ENCODE measurements at regions not wholly inside any gene's neighbourhood (a gene's known extent, or its start where the extent isn't known, plus 50 kb on each side); places are given as distances from the start of the nearest gene placed in this dataset.

DNA sequence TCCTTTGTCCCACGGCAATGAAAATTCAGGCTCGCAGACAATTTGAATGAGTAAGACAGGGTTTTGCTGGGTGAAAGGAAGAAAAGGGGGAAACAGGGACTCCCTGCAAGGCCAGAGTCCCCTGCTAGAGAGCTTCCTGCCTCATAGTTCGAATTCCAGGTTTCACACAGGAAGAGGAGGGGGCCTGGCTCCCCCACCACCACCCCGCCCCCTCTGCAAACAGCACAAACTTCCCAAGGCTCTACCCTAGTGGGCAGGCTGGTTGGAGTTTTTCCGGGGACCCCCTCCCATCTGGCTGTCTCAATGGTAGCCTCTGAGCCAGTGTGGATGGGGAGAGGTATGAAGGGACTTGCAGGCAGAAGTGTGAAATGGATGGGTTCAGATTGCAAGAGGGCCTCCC, 57.4 kb upstream of the NEBL start:
- no peak for DNase-seq (ENCODE audit: low spot score)

DNA sequence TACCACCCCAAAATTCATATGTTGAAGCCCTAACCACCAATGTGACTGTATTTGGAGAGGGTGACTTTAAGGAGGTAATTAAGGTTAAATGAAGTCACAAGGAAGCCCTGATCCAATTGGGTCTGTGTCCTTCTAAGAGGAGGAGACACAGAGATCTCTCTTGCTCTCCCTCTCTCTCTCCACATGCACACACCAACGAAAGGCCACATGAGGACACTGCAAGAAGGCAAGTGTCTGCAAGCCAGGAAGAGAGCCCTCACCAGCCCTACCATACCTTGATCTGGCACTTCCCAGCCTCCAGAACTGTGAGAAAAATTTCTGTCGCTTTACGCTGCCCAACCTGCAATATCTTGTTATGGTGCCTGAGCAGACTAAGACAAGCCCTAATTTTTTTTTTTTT, 56.0 kb upstream of the NEBL start:
- TF ChIP-seq, protein P1, sequence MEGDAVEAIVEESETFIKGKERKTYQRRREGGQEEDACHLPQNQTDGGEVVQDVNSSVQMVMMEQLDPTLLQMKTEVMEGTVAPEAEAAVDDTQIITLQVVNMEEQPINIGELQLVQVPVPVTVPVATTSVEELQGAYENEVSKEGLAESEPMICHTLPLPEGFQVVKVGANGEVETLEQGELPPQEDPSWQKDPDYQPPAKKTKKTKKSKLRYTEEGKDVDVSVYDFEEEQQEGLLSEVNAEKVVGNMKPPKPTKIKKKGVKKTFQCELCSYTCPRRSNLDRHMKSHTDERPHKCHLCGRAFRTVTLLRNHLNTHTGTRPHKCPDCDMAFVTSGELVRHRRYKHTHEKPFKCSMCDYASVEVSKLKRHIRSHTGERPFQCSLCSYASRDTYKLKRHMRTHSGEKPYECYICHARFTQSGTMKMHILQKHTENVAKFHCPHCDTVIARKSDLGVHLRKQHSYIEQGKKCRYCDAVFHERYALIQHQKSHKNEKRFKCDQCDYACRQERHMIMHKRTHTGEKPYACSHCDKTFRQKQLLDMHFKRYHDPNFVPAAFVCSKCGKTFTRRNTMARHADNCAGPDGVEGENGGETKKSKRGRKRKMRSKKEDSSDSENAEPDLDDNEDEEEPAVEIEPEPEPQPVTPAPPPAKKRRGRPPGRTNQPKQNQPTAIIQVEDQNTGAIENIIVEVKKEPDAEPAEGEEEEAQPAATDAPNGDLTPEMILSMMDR (IDR thresholded peaks at IDR 0.05; ENCODE audit: extremely low read depth, insufficient read depth, missing control alignments): no peak
- DNase-seq (ENCODE audit: low spot score): no peak
- in situ Hi-C loops (cut with MboI; ENCODE audit: low pct_unique_long_range_greater_than_20kb, low sequenced_read_pairs, unreplicated experiment): no loop called here

More for the DNA sequence above, 57.4 kb upstream of the NEBL start:
- TF ChIP-seq, protein P1 (IDR thresholded peaks at IDR 0.05; ENCODE audit: extremely low read depth, insufficient read depth, missing control alignments): no peak
- in situ Hi-C loops (cut with MboI; ENCODE audit: low pct_unique_long_range_greater_than_20kb, low sequenced_read_pairs, unreplicated experiment): no loop called here

DNA sequence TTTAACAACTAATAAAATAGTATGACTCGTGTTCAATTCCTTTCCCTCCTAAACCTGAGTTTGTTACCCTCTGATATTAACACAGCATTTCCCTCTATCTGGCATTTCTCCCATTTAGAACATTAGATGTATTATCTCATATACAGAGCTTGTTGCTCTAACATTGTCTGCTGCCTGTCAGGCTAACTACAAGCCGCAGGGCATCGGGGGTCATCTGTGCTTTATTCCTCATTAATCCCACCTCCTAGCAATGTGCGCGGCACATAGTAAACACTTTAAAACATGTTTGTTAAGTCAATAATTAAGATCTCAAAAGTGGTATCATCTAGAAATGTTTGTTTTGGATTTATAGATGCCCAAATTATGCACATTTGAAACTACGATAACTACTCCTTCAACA, 52.9 kb upstream of the NEBL start:
- in situ Hi-C loops (cut with MboI; ENCODE audit: low pct_unique_long_range_greater_than_20kb, low sequenced_read_pairs, unreplicated experiment): no loop called here

DNA sequence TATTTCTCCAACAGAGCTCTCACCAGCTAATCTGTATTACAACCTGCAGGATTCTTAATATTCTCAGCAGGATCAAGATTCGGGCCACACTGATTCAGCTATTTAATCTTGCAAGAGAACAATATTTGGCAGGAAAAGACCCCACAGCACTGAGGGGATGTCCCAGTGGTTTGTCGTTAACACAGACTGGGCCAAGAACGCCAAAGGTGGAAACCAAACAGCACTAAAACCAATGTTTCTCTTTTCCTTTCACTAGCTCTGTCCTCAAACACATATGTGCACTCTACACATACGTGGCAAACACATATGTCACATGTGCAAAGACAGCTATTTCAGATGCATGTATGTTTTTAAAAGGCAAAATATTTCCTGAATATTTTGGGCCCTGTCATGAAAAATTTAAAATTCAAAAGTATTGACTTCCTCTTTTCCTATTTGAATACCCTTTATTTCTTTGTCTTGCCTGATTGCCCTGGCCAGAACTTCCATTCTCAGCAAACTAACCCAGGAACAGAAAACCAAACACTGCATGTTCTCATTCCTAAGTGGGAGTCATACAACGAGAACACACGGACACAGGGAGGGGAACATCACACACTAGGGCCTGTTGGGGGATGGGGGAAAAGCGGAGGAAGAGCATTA, 51.7 kb upstream of the NEBL start:
- no peak for DNase-seq (ENCODE audit: low spot score)
- TF ChIP-seq, protein P1 (IDR thresholded peaks at IDR 0.05; ENCODE audit: extremely low read depth, insufficient read depth, missing control alignments): no peak
- in situ Hi-C loops (cut with MboI; ENCODE audit: low pct_unique_long_range_greater_than_20kb, low sequenced_read_pairs, unreplicated experiment): no loop called here

More for the DNA sequence above, 52.9 kb upstream of the NEBL start:
- no peak for DNase-seq (ENCODE audit: low spot score)
- TF ChIP-seq, protein P1 (IDR thresholded peaks at IDR 0.05; ENCODE audit: extremely low read depth, insufficient read depth, missing control alignments): no peak

Data from GM13977 (cell line).